H1 (cell line): ENCODE measurements at regions not wholly inside any gene's neighbourhood (a gene's known extent, or its start where the extent isn't known, plus 50 kb on each side); places are given as distances from the start of the nearest gene placed in this dataset.

Experiments
- CTCF ChIA-PET: fragments of 300-600 bp; sonication (Branson Sonifier 250); formaldehyde crosslinking; loops from one replicate; lab custom pipeline; 2021; ENCODE audit not compliant: partially characterized antibody; lab: Charles Lee
- POLR2A ChIA-PET: fragments of 300-600 bp; sonication (Branson Sonifier 250); formaldehyde crosslinking; loops from one replicate; lab custom pipeline; 2021; ENCODE audit warnings: inconsistent platforms; ENCODE audit not compliant: partially characterized antibody; lab: Charles Lee
- DNase-seq, 2 experiments: peaks; one replicate each; pipeline versions ENCODE4 v3.0.0 to v3.0.0-alpha.2; 2010 to 2022; ENCODE audit warnings: low spot score in 2 of 2, low read depth in 1 of 2, mixed read lengths in 1 of 2
- FAIRE-seq: peaks from 2 replicates; lab custom pipeline; 2011; peaks lifted over from hg19 to GRCh38; lab: Jason Lieb, UNC
- H2AFZ ChIP-seq: 2 replicates; pipeline ENCODE4 v1.8.1; 2012; ENCODE audit warnings: low read length, inconsistent platforms
- H2AK5ac ChIP-seq: 2 replicates; pipeline ENCODE4 v1.6.1; 2013; ENCODE audit warnings: low read depth, low read length
- H2BK120ac ChIP-seq: replicated peaks from 2 replicates; pipeline ENCODE3; 2013; ENCODE audit warnings: low read depth, low read length, inconsistent platforms
- H2BK12ac ChIP-seq: 2 replicates; pipeline ENCODE4 v1.6.1; 2013; ENCODE audit warnings: low read depth, low read length
- H2BK15ac ChIP-seq: 2 replicates; pipeline ENCODE4 v1.6.1; 2013; ENCODE audit warnings: low read length
- H2BK20ac ChIP-seq: 2 replicates; pipeline ENCODE4 v1.6.1; 2013; ENCODE audit warnings: low read length
- H2BK5ac ChIP-seq: 2 replicates; pipeline ENCODE4 v1.6.1; 2013; ENCODE audit warnings: low read depth, low read length
- H3K14ac ChIP-seq: 2 replicates; pipeline ENCODE4 v1.6.1; 2013; ENCODE audit warnings: inconsistent platforms; ENCODE audit not compliant: insufficient read length
- H3K18ac ChIP-seq: 2 replicates; pipeline ENCODE4 v1.6.1; 2013; ENCODE audit warnings: low read length; ENCODE audit errors: extremely low read depth
- H3K23ac ChIP-seq: 2 replicates; pipeline ENCODE4 v1.6.1; 2013; ENCODE audit warnings: inconsistent platforms; ENCODE audit not compliant: insufficient read length
- H3K23me2 ChIP-seq: 2 replicates; pipeline ENCODE4 v1.6.1; 2013; ENCODE audit warnings: low read depth, low read length
- H3K27ac ChIP-seq: 2 replicates; pipeline ENCODE4 v1.6.1; 2011; ENCODE audit warnings: low read depth, low read length, inconsistent platforms
- H3K27me3 ChIP-seq, 4 experiments: replicated peaks in 1 of 4; 1 replicate in 1 of 4; 2 replicates in 3 of 4; pipeline versions ENCODE4 v1.6.1 to v1.8.1; 2011 to 2013; ENCODE audit warnings: low read length in 3 of 4, mild to moderate bottlenecking in 3 of 4, inconsistent platforms in 2 of 4, mixed read lengths in 2 of 4, moderate library complexity in 1 of 4; ENCODE audit not compliant: control insufficient read depth in 3 of 4, insufficient read depth in 3 of 4; ENCODE audit errors: extremely low read depth in 1 of 4
- H3K36me3 ChIP-seq, 4 experiments: 2 replicates each; pipeline versions ENCODE4 v1.6.1 to v1.8.1; 2011 to 2013; ENCODE audit warnings: mild to moderate bottlenecking in 4 of 4, low read length in 3 of 4, moderate library complexity in 2 of 4, control low read depth in 1 of 4, inconsistent platforms in 1 of 4; ENCODE audit not compliant: insufficient read depth in 4 of 4, control insufficient read depth in 2 of 4
- H3K4ac ChIP-seq: replicated peaks from 2 replicates; pipeline ENCODE3; 2013; ENCODE audit warnings: low read length, low read depth, mixed read lengths, inconsistent platforms; ENCODE audit not compliant: insufficient read length
- H3K4me1 ChIP-seq, 4 experiments: replicated peaks in 1 of 4; 1 replicate in 1 of 4; 2 replicates in 3 of 4; pipeline versions ENCODE4 v1.6.1 to v1.8.1; 2011 to 2013; ENCODE audit warnings: low read length in 3 of 4, inconsistent platforms in 2 of 4, mixed read lengths in 1 of 4; ENCODE audit not compliant: insufficient read depth in 4 of 4, control insufficient read depth in 3 of 4
- H3K4me2 ChIP-seq, 2 experiments: 2 replicates each; pipeline versions ENCODE4 v1.6.1 to v1.8.1; 2011 to 2013; ENCODE audit warnings: low read depth in 2 of 2, low read length in 2 of 2, control low read depth in 1 of 2, inconsistent platforms in 1 of 2, mild to moderate bottlenecking in 1 of 2; ENCODE audit not compliant: insufficient read depth in 1 of 2
- H3K4me3 ChIP-seq, 4 experiments: fragments of 200-600, 300-600 bp in 1 of 4; sonication (generic), shearing (Covaris generic), sonication (Bioruptor Twin) in 1 of 4; 2 replicates each; pipeline versions ENCODE4 v1.5.1 to v1.8.1; 2011 to 2016; ENCODE audit warnings: low read length in 4 of 4, low read depth in 3 of 4, control low read depth in 2 of 4, inconsistent platforms in 2 of 4, mild to moderate bottlenecking in 2 of 4, mixed read lengths in 1 of 4, moderate library complexity in 1 of 4; ENCODE audit not compliant: insufficient read depth in 2 of 4; ENCODE audit errors: extremely low read depth in 1 of 4
- H3K56ac ChIP-seq: replicated peaks from 2 replicates; pipeline ENCODE3; 2013; ENCODE audit warnings: low read depth, mild to moderate bottlenecking, mixed read lengths, low read length, inconsistent platforms; ENCODE audit not compliant: insufficient read length
- H3K79me1 ChIP-seq: 2 replicates; pipeline ENCODE4 v1.6.1; 2013; ENCODE audit warnings: low read depth, low read length, control low read depth
- H3K79me2 ChIP-seq, 2 experiments: 2 replicates each; pipeline versions ENCODE4 v1.6.1 to v1.8.1; 2012 to 2013; ENCODE audit warnings: low read length in 2 of 2, mild to moderate bottlenecking in 2 of 2, inconsistent platforms in 1 of 2; ENCODE audit not compliant: insufficient read depth in 2 of 2, control insufficient read depth in 1 of 2
- H3K9ac ChIP-seq, 4 experiments: replicated peaks in 1 of 4; 1 replicate in 1 of 4; 2 replicates in 3 of 4; pipeline versions ENCODE4 v1.6.1 to v1.8.1; 2011 to 2013; ENCODE audit warnings: low read depth in 3 of 4, low read length in 3 of 4, control low read depth in 2 of 4, mild to moderate bottlenecking in 2 of 4, moderate library complexity in 2 of 4, inconsistent platforms in 1 of 4; ENCODE audit errors: extremely low read depth in 1 of 4
- H3K9me3 ChIP-seq, 2 experiments: 2 replicates each; pipeline versions ENCODE4 v1.6.1 to v1.8.1; 2012 to 2013; ENCODE audit warnings: mild to moderate bottlenecking in 2 of 2, moderate library complexity in 2 of 2, control low read depth in 1 of 2, inconsistent platforms in 1 of 2, low read depth in 1 of 2, low read length in 1 of 2, mixed read lengths in 1 of 2; ENCODE audit not compliant: insufficient read depth in 2 of 2
- H4K20me1 ChIP-seq, 2 experiments: replicated peaks in 1 of 2; 2 replicates each; pipeline versions ENCODE3 to v1.8.1; 2011 to 2013; ENCODE audit warnings: inconsistent platforms in 2 of 2, low read length in 2 of 2, mild to moderate bottlenecking in 1 of 2; ENCODE audit not compliant: insufficient read depth in 2 of 2, control insufficient read depth in 1 of 2
- H4K5ac ChIP-seq: 2 replicates; pipeline ENCODE4 v1.6.1; 2013; ENCODE audit warnings: low read length, low read depth, mixed read lengths, inconsistent platforms; ENCODE audit not compliant: insufficient read length
- H4K8ac ChIP-seq: 2 replicates; pipeline ENCODE4 v1.8.0; 2013; ENCODE audit warnings: mild to moderate bottlenecking, moderate library complexity, low read length, inconsistent platforms; ENCODE audit not compliant: insufficient read depth; ENCODE audit errors: extremely low read depth
- H4K91ac ChIP-seq: replicated peaks from 2 replicates; pipeline ENCODE3; 2013; ENCODE audit warnings: low read length, mixed read lengths, inconsistent platforms; ENCODE audit not compliant: insufficient read length
- ASH2L ChIP-seq: fragments of 200-600, 300-600 bp; sonication (generic); IDR thresholded peaks from one replicate; pipeline ENCODE4 v1.7.1; 2017; ENCODE audit warnings: low read length
- CEBPB ChIP-seq: IDR thresholded peaks from 2 replicates; pipeline ENCODE4 v1.6.1; 2012; ENCODE audit warnings: low read depth, low read length
- CTBP2 ChIP-seq: IDR thresholded peaks from 2 replicates; pipeline ENCODE4 v1.7.0; 2011; ENCODE audit warnings: borderline replicate concordance, mild to moderate bottlenecking, moderate library complexity, mixed read lengths, low read length; ENCODE audit not compliant: insufficient read depth, insufficient read length
- E2F6 ChIP-seq: IDR thresholded peaks from 2 replicates; pipeline ENCODE4 v1.6.1; 2012; ENCODE audit warnings: inconsistent platforms
- GABPA ChIP-seq: IDR thresholded peaks from 2 replicates; pipeline ENCODE4 v1.6.1; 2011; ENCODE audit warnings: mild to moderate bottlenecking, low read length, moderate library complexity, borderline replicate concordance; ENCODE audit not compliant: insufficient read depth
- JUN ChIP-seq: IDR thresholded peaks from 2 replicates; pipeline ENCODE4 v1.6.1; 2011; ENCODE audit warnings: low read depth, mild to moderate bottlenecking, improper control_type of control experiment, low read length
- MAFK ChIP-seq: IDR thresholded peaks from 2 replicates; pipeline ENCODE4 v1.6.1; 2012; ENCODE audit warnings: low read depth, mild to moderate bottlenecking, improper control_type of control experiment, low read length
- MAX ChIP-seq: IDR thresholded peaks from 2 replicates; pipeline ENCODE4 v1.6.1; 2012; ENCODE audit warnings: inconsistent platforms
- POLR2A ChIP-seq, 2 experiments: IDR thresholded peaks; 1 replicate in 1 of 2; 2 replicates in 1 of 2; pipeline ENCODE4 v1.6.1; 2011; ENCODE audit warnings: low read depth in 2 of 2, low read length in 2 of 2, mild to moderate bottlenecking in 2 of 2; ENCODE audit errors: control extremely low read depth in 1 of 2
- RXRA ChIP-seq: IDR thresholded peaks from 2 replicates; pipeline ENCODE4 v1.6.1; 2011; ENCODE audit warnings: low read depth, mild to moderate bottlenecking, low read length, moderate library complexity; ENCODE audit not compliant: insufficient read depth
- SIN3A ChIP-seq, 2 experiments: IDR thresholded peaks in 1 of 2; conservative IDR thresholded peaks in 1 of 2; 2 replicates each; pipeline ENCODE4 v1.6.1; 2011 to 2012; ENCODE audit warnings: low read length in 2 of 2, improper control_type of control experiment in 1 of 2, low read depth in 1 of 2, mild to moderate bottlenecking in 1 of 2
- SP1 ChIP-seq: IDR thresholded peaks from 2 replicates; pipeline ENCODE4 v1.6.1; 2011; ENCODE audit warnings: low read depth, low read length
- TAF1 ChIP-seq: IDR thresholded peaks from 2 replicates; pipeline ENCODE4 v1.6.1; 2011; ENCODE audit warnings: mild to moderate bottlenecking, low read depth, low read length
- ZNF274 ChIP-seq: IDR thresholded peaks from 2 replicates; pipeline ENCODE4 v1.7.0; 2012; ENCODE audit warnings: low read length, borderline replicate concordance; ENCODE audit errors: extremely low read depth
- WGBS, 2 experiments: shearing (Covaris generic) in 1 of 2; methylation state at CpG; one replicate each; pipeline versions ENCODE4 v1.1.6 to v1.1.7; 2013 to 2015; ENCODE audit warnings: low lambda C conversion rate in 2 of 2, mixed read lengths in 2 of 2, inconsistent platforms in 1 of 2, low coverage in 1 of 2, missing lambda C conversion rate in 1 of 2; ENCODE audit not compliant: insufficient replicate concordance in 2 of 2, insufficient coverage in 1 of 2, insufficient read length in 1 of 2; ENCODE audit errors: extremely low coverage in 1 of 2, missing lambda C conversion rate in 1 of 2; 5-methylcytosine and 5-hydroxymethylcytosine counted together

GRCh38 chr7:11252011-11252607, 278.4 kb downstream of the PHF14 start:
- no peaks in the 10 kb centered on the region for H3K79me2 ChIP-seq
- H3K36me3 ChIP-seq, result no peaks in the 10 kb centered on the region
- no peak overlapping the region for H4K91ac ChIP-seq
- no peak overlapping the region for H4K5ac ChIP-seq
- ChIA-PET CTCF (interaction anchor here (0.7 kb wide), 1 partner anchor 10 kb away, joined by 3 read pairs; no protein-coding TSS in a partner anchor), POLR2A (no interaction called here)
- no peaks in the 10 kb centered on the region for H3K9me3 ChIP-seq
- no peak overlapping the region for H4K8ac ChIP-seq
- no peaks in the 10 kb centered on the region; the same call in 1 of the 2 replicates for H3K23me2 ChIP-seq
- H4K20me1 ChIP-seq, result no peaks in the 10 kb centered on the region
- no peak overlapping the region for H3K4ac ChIP-seq
- no peak overlapping the region for H2BK15ac ChIP-seq
- FAIRE-seq (no peak), DNase-seq (no peak)
- no peaks in the 10 kb centered on the region for H3K4me1 ChIP-seq
- H3K79me1 ChIP-seq, result no peaks in the 10 kb centered on the region
- no peak overlapping the region for H2AFZ ChIP-seq
- H3K4me3 ChIP-seq, result no peak overlapping the region
- H3K27ac ChIP-seq, result no peak overlapping the region
- H3K14ac ChIP-seq, result no peak overlapping the region
- H3K4me2 ChIP-seq, result no peak overlapping the region
- no peak overlapping the region for H2BK12ac ChIP-seq
- H3K18ac ChIP-seq, result no peak overlapping the region
- no peak overlapping the region for H3K23ac ChIP-seq
- no peak overlapping the region for H2AK5ac ChIP-seq
- no peaks in the 10 kb centered on the region for H3K27me3 ChIP-seq
- no peak overlapping the region for H2BK5ac ChIP-seq
- no peak overlapping the region for H3K56ac ChIP-seq
- H2BK120ac ChIP-seq, result no peak overlapping the region
- H3K9ac ChIP-seq, result no peak overlapping the region
- WGBS, 2 experiments, result 88% methylated on average over 4 of the region's 4 CpGs; no CpG with 5 or more reads in 1 of the 2 experiments
- no peak overlapping the region for H2BK20ac ChIP-seq
- TF ChIP-seq ZNF274 (no peak), JUN (no peak), TAF1 (no peak), GABPA (no peak), MAX (no peak), POLR2A (IDR thresholded peaks at IDR 0.05; ENCODE audit: control extremely low read depth in 1 of 2, low read depth in 2 of 2, low read length in 2 of 2) (no peak), SIN3A (conservative IDR thresholded peaks at IDR 0.05 in 1 of 2, IDR thresholded peaks at IDR 0.05 in 1 of 2; ENCODE audit: low read depth in 1 of 2, low read length in 2 of 2) (no peak), MAFK (no peak), CEBPB (no peak), ASH2L (no peak), SP1 (no peak), RXRA (no peak), CTBP2 (no peak), E2F6 (no peak)
